Liver (tissue), 8 donors: ENCODE measurements at regions not wholly inside any gene's neighbourhood (a gene's known extent, or its start where the extent isn't known, plus 50 kb on each side); places are given as distances from the start of the nearest gene placed in this dataset.

ENCODE experiments used
- DNase-seq: peaks from one replicate; pipeline ENCODE4 v3.0.0-alpha.2; 2017; ENCODE audit warnings: low spot score
- H3K27ac ChIP-seq, 2 donors: one replicate each; pipeline ENCODE4 v1.7.0; 2013; ENCODE audit warnings: inconsistent platforms in 2 of 2, low read length in 2 of 2, control low read depth in 1 of 2, low read depth in 1 of 2, mild to moderate bottlenecking in 1 of 2
- H3K27me3 ChIP-seq, 4 donors: one replicate each; pipeline versions ENCODE4 v1.6.1 to v1.7.0; 2013; ENCODE audit warnings: low read length in 3 of 4, inconsistent platforms in 1 of 4, mild to moderate bottlenecking in 1 of 4, moderate library complexity in 1 of 4; ENCODE audit not compliant: control insufficient read depth in 4 of 4, insufficient read depth in 4 of 4
- H3K36me3 ChIP-seq, 4 donors: one replicate each; pipeline versions ENCODE4 v1.6.1 to v1.7.0; 2013; ENCODE audit warnings: low read length in 3 of 4, mild to moderate bottlenecking in 3 of 4, low read depth in 1 of 4, moderate library complexity in 1 of 4; ENCODE audit not compliant: control insufficient read depth in 4 of 4, insufficient read depth in 3 of 4
- H3K4me1 ChIP-seq, 4 donors: one replicate each; pipeline versions ENCODE4 v1.6.1 to v1.7.0; 2013; ENCODE audit warnings: low read length in 3 of 4, mild to moderate bottlenecking in 3 of 4, moderate library complexity in 1 of 4; ENCODE audit not compliant: control insufficient read depth in 4 of 4, insufficient read depth in 4 of 4
- H3K4me3 ChIP-seq, 3 donors: one replicate each; pipeline versions ENCODE4 v1.6.1 to v1.7.0; 2013; ENCODE audit warnings: low read length in 3 of 3, control low read depth in 1 of 3, low read depth in 1 of 3, mild to moderate bottlenecking in 1 of 3
- H3K9ac ChIP-seq, 2 donors: one replicate each; pipeline ENCODE4 v1.7.0; 2013; ENCODE audit warnings: low read length in 2 of 2, mild to moderate bottlenecking in 2 of 2, moderate library complexity in 2 of 2, control low read depth in 1 of 2, low read depth in 1 of 2
- H3K9me3 ChIP-seq, 4 donors: one replicate each; pipeline versions ENCODE4 v1.6.1 to v1.7.0; 2013; ENCODE audit warnings: low read length in 3 of 4; ENCODE audit not compliant: control insufficient read depth in 4 of 4
- ATF3 ChIP-seq: IDR thresholded peaks from 2 replicates; pipeline ENCODE4 v1.6.1; 2016; ENCODE audit warnings: antibody characterized with exemption
- EGR1 ChIP-seq, 2 donors: IDR thresholded peaks; 2 replicates each; pipeline ENCODE4 v1.6.1; 2016 to 2018; ENCODE audit warnings: antibody characterized with exemption in 2 of 2, low read depth in 2 of 2
- FOXA1 ChIP-seq: IDR thresholded peaks from 2 replicates; pipeline ENCODE4 v1.6.1; 2016; ENCODE audit warnings: antibody characterized with exemption
- FOXA2 ChIP-seq: IDR thresholded peaks from 2 replicates; pipeline ENCODE4 v1.6.1; 2016; ENCODE audit warnings: antibody characterized with exemption
- GABPA ChIP-seq, 2 donors: IDR thresholded peaks in 1 of 2; conservative IDR thresholded peaks in 1 of 2; 2 replicates each; pipeline ENCODE4 v1.6.1; 2016; ENCODE audit warnings: antibody characterized with exemption in 2 of 2, mild to moderate bottlenecking in 1 of 2, moderate library complexity in 1 of 2
- HNF4A ChIP-seq, 2 donors: conservative IDR thresholded peaks; 2 replicates each; pipeline ENCODE4 v1.6.1; 2016; ENCODE audit warnings: antibody characterized with exemption in 2 of 2, mild to moderate bottlenecking in 2 of 2
- NR2F2 ChIP-seq: IDR thresholded peaks from 2 replicates; pipeline ENCODE4 v1.6.1; 2016; ENCODE audit warnings: antibody characterized with exemption
- RAD21 ChIP-seq, 2 donors: IDR thresholded peaks; 2 replicates each; pipeline ENCODE4 v1.6.1; 2016; ENCODE audit warnings: antibody characterized with exemption in 2 of 2, mild to moderate bottlenecking in 2 of 2
- REST ChIP-seq: IDR thresholded peaks from 2 replicates; pipeline ENCODE4 v1.6.1; 2016; ENCODE audit warnings: antibody characterized with exemption, mild to moderate bottlenecking
- TAF1 ChIP-seq: conservative IDR thresholded peaks from 2 replicates; pipeline ENCODE4 v1.6.1; 2016; ENCODE audit warnings: antibody characterized with exemption, mild to moderate bottlenecking
- YY1 ChIP-seq: IDR thresholded peaks from 2 replicates; pipeline ENCODE4 v1.6.1; 2016; ENCODE audit warnings: antibody characterized with exemption, mild to moderate bottlenecking
- WGBS: extraction: QIAGEN DNeasy Blood & Tissue Kit; methylation state at CpG from one replicate; pipeline ENCODE4 v1.1.7; 2013; 5-methylcytosine and 5-hydroxymethylcytosine counted together
- TF ChIP-seq, protein P1 (sequence below): IDR thresholded peaks from 2 replicates; pipeline ENCODE4 v1.6.1; 2016; ENCODE audit warnings: antibody characterized with exemption
- TF ChIP-seq, protein P2 (sequence below): fragments of 150-350 bp; IDR thresholded peaks from 2 replicates; pipeline ENCODE4 v1.5.1; 2017; ENCODE audit warnings: improper control_type of control experiment, low read depth, low read length; ENCODE audit not compliant: missing input control
- donor health status: healthy.
- donor health status: healthy.
- donor health status: healthy.
- donor health status: healthy.
- donor health status: healthy.

DNA sequence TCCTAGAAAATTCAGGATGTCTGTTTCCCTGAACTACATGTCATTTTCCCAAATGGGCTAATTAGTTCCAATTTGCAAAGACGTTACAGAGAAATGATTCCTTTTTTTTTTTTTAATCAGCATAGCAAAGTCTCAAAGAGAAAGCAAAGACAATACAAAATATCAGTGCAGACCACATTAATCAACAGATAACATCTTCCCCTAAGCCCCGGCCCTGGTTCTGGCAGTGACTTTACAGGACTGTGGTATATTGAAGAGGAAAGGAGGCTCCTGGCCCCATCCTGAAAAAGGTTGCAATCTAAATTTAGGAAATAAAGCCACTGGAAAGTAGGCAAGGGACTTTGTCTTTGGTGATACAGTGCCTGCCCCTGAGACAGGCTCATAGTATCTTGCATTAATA lies 836.5 kb downstream of the NTRK3 start:
- WGBS, result 45% methylated on average over 2 of the region's 2 CpGs
- Histone ChIP-seq H3K27ac (no peak overlapping the region), H3K4me3 (no peak overlapping the region), H3K27me3 (no peaks in the 10 kb centered on the region), H3K9me3 (no peaks in the 10 kb centered on the region), H3K4me1 (no peaks in the 10 kb centered on the region), H3K9ac (no peak overlapping the region), H3K36me3 (no peaks in the 10 kb centered on the region)
- TF ChIP-seq, protein P1, sequence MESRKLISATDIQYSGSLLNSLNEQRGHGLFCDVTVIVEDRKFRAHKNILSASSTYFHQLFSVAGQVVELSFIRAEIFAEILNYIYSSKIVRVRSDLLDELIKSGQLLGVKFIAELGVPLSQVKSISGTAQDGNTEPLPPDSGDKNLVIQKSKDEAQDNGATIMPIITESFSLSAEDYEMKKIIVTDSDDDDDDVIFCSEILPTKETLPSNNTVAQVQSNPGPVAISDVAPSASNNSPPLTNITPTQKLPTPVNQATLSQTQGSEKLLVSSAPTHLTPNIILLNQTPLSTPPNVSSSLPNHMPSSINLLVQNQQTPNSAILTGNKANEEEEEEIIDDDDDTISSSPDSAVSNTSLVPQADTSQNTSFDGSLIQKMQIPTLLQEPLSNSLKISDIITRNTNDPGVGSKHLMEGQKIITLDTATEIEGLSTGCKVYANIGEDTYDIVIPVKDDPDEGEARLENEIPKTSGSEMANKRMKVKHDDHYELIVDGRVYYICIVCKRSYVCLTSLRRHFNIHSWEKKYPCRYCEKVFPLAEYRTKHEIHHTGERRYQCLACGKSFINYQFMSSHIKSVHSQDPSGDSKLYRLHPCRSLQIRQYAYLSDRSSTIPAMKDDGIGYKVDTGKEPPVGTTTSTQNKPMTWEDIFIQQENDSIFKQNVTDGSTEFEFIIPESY, result no peak
- TF ChIP-seq REST (no peak), HNF4A (conservative IDR thresholded peaks at IDR 0.05) (no peak), FOXA2 (no peak), TAF1 (no peak), ATF3 (no peak), RAD21 (IDR thresholded peaks at IDR 0.05) (no peak), YY1 (no peak), FOXA1 (no peak)
- no peak for DNase-seq

GRCh38 chr15:87419344-87419743 lies 837.2 kb downstream of the NTRK3 start:
- Histone ChIP-seq H3K36me3 (no peaks in the 10 kb centered on the region), H3K4me1 (no peaks in the 10 kb centered on the region), H3K27ac (no peak overlapping the region), H3K4me3 (no peak overlapping the region), H3K27me3 (no peaks in the 10 kb centered on the region), H3K9me3 (no peaks in the 10 kb centered on the region), H3K9ac (no peak overlapping the region)
- no peak for DNase-seq
- TF ChIP-seq FOXA1, result no peak
- TF ChIP-seq NR2F2, result no peak
- no peak for TF ChIP-seq EGR1 (IDR thresholded peaks at IDR 0.05; ENCODE audit: low read depth in 2 of 2)
- TF ChIP-seq, protein P2, sequence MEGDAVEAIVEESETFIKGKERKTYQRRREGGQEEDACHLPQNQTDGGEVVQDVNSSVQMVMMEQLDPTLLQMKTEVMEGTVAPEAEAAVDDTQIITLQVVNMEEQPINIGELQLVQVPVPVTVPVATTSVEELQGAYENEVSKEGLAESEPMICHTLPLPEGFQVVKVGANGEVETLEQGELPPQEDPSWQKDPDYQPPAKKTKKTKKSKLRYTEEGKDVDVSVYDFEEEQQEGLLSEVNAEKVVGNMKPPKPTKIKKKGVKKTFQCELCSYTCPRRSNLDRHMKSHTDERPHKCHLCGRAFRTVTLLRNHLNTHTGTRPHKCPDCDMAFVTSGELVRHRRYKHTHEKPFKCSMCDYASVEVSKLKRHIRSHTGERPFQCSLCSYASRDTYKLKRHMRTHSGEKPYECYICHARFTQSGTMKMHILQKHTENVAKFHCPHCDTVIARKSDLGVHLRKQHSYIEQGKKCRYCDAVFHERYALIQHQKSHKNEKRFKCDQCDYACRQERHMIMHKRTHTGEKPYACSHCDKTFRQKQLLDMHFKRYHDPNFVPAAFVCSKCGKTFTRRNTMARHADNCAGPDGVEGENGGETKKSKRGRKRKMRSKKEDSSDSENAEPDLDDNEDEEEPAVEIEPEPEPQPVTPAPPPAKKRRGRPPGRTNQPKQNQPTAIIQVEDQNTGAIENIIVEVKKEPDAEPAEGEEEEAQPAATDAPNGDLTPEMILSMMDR, result no peak
- no peak for TF ChIP-seq GABPA (IDR thresholded peaks at IDR 0.05 in 1 of 2, conservative IDR thresholded peaks at IDR 0.05 in 1 of 2)
- TF ChIP-seq HNF4A (conservative IDR thresholded peaks at IDR 0.05), result no peak
- TF ChIP-seq FOXA2, result no peak
- TF ChIP-seq YY1, result no peak
- WGBS, result 66% methylated on average over 1 of the region's 1 CpG
